WTC11 (cell line): ENCODE measurements at regions not wholly inside any gene's neighbourhood (a gene's known extent, or its start where the extent isn't known, plus 50 kb on each side); places are given as distances from the start of the nearest gene placed in this dataset.

Experiments
- CBFB ChIP-seq: sonication (generic); formaldehyde crosslinking; IDR thresholded peaks from 2 replicates; pipeline ENCODE4 v1.8.1; 2022; ENCODE audit warnings: mild to moderate bottlenecking, low read depth, missing genetic modification reagents
- CREM ChIP-seq: sonication (generic); formaldehyde crosslinking; IDR thresholded peaks from 2 replicates; pipeline ENCODE4 v1.8.1; 2022; ENCODE audit warnings: mild to moderate bottlenecking, missing genetic modification reagents, moderate library complexity
- CTCF ChIP-seq: fragments of 200-600 bp; IDR thresholded peaks from 2 replicates; pipeline ENCODE4 v1.8.0; 2022; ENCODE audit warnings: antibody characterized with exemption
- FOXK1 ChIP-seq: sonication (generic); formaldehyde crosslinking; IDR thresholded peaks from 2 replicates; pipeline ENCODE4 v1.8.0; 2022; ENCODE audit warnings: mild to moderate bottlenecking, moderate library complexity, missing genetic modification reagents
- NR2C2 ChIP-seq: sonication (generic); formaldehyde crosslinking; IDR thresholded peaks from 2 replicates; pipeline ENCODE4 v1.8.0; 2022; ENCODE audit warnings: mild to moderate bottlenecking, missing genetic modification reagents
- RORB ChIP-seq: fragments of 250-450 bp; sonication (Bioruptor Pico); IDR thresholded peaks from 2 replicates; pipeline ENCODE4 v1.9.0; 2021; ENCODE audit warnings: mild to moderate bottlenecking
- SP1 ChIP-seq: sonication (generic); formaldehyde crosslinking; conservative IDR thresholded peaks from 2 replicates; pipeline ENCODE4 v1.8.1; 2022; ENCODE audit warnings: missing genetic modification reagents
- TCF7 ChIP-seq: sonication (generic); formaldehyde crosslinking; IDR thresholded peaks from 2 replicates; pipeline ENCODE4 v1.8.0; 2022; ENCODE audit warnings: mild to moderate bottlenecking, low read depth, missing genetic modification reagents, moderate library complexity
- USF2 ChIP-seq: sonication (generic); formaldehyde crosslinking; IDR thresholded peaks from 2 replicates; pipeline ENCODE4 v1.8.1; 2023; ENCODE audit warnings: mild to moderate bottlenecking, missing genetic modification reagents, moderate library complexity
- ZBTB43 ChIP-seq: sonication (generic); formaldehyde crosslinking; IDR thresholded peaks from 2 replicates; pipeline ENCODE4 v1.8.1; 2023; ENCODE audit warnings: mild to moderate bottlenecking, missing genetic modification reagents
- ZNF219 ChIP-seq: sonication (generic); formaldehyde crosslinking; IDR thresholded peaks from 2 replicates; pipeline ENCODE4 v1.8.0; 2023; ENCODE audit warnings: missing genetic modification reagents, mild to moderate bottlenecking, borderline replicate concordance
- TF ChIP-seq, protein P1 (sequence below): sonication (generic); formaldehyde crosslinking; IDR thresholded peaks from 2 replicates; pipeline ENCODE4 v1.8.0; 2022; ENCODE audit warnings: missing genetic modification reagents
- TF ChIP-seq, protein P2 (sequence below): sonication (generic); formaldehyde crosslinking; conservative IDR thresholded peaks from 2 replicates; pipeline ENCODE4 v1.8.1; 2023; ENCODE audit warnings: mild to moderate bottlenecking, low read depth, missing genetic modification reagents, moderate library complexity
- TF ChIP-seq, protein P3 (sequence below): fragments of 250-450 bp; sonication (Bioruptor Pico); IDR thresholded peaks from 2 replicates; pipeline ENCODE4 v1.9.0; 2021; ENCODE audit warnings: moderate library complexity, mild to moderate bottlenecking, inconsistent platforms, borderline replicate concordance

DNA sequence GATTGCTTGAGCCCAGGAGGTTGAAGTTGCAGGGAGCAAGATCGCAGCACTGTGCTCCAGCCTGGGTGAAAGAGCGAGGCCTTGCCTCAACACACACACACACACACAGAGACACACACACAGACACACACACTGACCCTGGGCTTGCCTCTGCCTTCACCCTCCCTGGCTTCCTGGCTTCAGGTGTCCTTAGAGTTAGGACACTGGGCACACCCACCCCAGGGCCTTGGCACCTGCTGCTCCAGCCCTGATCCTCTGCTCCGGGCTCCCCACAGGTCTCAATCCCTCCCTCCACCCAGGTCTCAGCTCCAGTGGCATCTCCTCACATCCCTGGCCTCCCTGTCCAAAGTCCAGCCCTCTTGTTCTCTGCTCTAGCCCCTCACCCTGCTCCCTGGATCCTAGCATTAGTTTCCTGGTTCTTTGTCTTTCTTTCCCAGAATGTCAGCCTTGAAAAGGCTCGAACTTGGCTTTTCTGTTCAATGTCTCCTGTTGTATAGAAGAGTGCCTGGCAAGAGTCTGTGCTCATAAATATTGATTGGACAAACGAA, 212.9 kb downstream of the C9orf50 start:
- TF ChIP-seq, protein P1, sequence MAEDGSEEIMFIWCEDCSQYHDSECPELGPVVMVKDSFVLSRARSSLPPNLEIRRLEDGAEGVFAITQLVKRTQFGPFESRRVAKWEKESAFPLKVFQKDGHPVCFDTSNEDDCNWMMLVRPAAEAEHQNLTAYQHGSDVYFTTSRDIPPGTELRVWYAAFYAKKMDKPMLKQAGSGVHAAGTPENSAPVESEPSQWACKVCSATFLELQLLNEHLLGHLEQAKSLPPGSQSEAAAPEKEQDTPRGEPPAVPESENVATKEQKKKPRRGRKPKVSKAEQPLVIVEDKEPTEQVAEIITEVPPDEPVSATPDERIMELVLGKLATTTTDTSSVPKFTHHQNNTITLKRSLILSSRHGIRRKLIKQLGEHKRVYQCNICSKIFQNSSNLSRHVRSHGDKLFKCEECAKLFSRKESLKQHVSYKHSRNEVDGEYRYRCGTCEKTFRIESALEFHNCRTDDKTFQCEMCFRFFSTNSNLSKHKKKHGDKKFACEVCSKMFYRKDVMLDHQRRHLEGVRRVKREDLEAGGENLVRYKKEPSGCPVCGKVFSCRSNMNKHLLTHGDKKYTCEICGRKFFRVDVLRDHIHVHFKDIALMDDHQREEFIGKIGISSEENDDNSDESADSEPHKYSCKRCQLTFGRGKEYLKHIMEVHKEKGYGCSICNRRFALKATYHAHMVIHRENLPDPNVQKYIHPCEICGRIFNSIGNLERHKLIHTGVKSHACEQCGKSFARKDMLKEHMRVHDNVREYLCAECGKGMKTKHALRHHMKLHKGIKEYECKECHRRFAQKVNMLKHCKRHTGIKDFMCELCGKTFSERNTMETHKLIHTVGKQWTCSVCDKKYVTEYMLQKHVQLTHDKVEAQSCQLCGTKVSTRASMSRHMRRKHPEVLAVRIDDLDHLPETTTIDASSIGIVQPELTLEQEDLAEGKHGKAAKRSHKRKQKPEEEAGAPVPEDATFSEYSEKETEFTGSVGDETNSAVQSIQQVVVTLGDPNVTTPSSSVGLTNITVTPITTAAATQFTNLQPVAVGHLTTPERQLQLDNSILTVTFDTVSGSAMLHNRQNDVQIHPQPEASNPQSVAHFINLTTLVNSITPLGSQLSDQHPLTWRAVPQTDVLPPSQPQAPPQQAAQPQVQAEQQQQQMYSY: no peak
- no peak for TF ChIP-seq RORB (CRISPR knock-in tag)
- no peak for TF ChIP-seq SP1 (CRISPR knock-in tag)
- no peak for TF ChIP-seq TCF7 (CRISPR knock-in tag)
- TF ChIP-seq CTCF: no peak
- no peak for TF ChIP-seq ZNF219 (CRISPR knock-in tag)
- TF ChIP-seq, protein P2, sequence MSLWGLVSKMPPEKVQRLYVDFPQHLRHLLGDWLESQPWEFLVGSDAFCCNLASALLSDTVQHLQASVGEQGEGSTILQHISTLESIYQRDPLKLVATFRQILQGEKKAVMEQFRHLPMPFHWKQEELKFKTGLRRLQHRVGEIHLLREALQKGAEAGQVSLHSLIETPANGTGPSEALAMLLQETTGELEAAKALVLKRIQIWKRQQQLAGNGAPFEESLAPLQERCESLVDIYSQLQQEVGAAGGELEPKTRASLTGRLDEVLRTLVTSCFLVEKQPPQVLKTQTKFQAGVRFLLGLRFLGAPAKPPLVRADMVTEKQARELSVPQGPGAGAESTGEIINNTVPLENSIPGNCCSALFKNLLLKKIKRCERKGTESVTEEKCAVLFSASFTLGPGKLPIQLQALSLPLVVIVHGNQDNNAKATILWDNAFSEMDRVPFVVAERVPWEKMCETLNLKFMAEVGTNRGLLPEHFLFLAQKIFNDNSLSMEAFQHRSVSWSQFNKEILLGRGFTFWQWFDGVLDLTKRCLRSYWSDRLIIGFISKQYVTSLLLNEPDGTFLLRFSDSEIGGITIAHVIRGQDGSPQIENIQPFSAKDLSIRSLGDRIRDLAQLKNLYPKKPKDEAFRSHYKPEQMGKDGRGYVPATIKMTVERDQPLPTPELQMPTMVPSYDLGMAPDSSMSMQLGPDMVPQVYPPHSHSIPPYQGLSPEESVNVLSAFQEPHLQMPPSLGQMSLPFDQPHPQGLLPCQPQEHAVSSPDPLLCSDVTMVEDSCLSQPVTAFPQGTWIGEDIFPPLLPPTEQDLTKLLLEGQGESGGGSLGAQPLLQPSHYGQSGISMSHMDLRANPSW (CRISPR knock-in tag): no peak
- TF ChIP-seq, protein P3, sequence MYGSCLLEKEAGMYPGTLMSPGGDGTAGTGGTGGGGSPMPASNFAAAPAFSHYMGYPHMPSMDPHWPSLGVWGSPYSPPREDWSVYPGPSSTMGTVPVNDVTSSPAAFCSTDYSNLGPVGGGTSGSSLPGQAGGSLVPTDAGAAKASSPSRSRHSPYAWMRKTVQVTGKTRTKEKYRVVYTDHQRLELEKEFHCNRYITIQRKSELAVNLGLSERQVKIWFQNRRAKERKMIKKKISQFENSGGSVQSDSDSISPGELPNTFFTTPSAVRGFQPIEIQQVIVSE (CRISPR knock-in tag): no peak
- no peak for TF ChIP-seq USF2 (CRISPR knock-in tag)
- no peak for TF ChIP-seq FOXK1
- TF ChIP-seq CREM: no peak
- TF ChIP-seq NR2C2 (CRISPR knock-in tag): no peak
- no peak for TF ChIP-seq ZBTB43 (CRISPR knock-in tag)
- no peak for TF ChIP-seq CBFB (CRISPR knock-in tag)
